ENCODE measurements at regions not wholly inside any gene's neighbourhood (a gene's known extent, or its start where the extent isn't known, plus 50 kb on each side); places are given as distances from the start of the nearest gene placed in this dataset.

DNA sequence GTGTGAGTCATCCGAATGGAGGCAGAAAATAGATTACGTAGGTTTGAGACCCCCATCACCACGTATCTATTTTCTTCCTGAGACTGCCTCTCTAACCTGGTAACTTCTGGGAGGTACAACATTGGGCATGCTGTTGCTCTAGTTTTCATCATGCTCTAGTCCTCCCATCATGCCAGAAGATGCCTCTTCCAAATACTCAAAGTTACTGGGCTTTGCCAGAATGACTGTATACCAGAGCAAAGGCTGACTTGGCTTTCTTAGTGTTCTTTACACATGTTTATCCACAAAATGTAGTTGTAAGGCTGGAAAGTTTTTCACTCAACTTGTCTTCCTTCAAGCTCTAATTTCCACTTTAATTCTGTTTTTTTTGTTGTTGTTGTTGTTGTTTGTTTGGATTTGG, 370.5 kb downstream of the MDFIC start:
- 92% methylated on average over 3 of the region's 3 CpGs; no CpG with 5 or more reads in 1 of the 2 experiments for WGBS, 2 experiments (ENCODE audit: extremely low coverage in 1 of 2, insufficient coverage in 1 of 2, insufficient read length in 1 of 2, insufficient replicate concordance in 2 of 2, low coverage in 1 of 2, low lambda C conversion rate in 2 of 2, missing lambda C conversion rate in 1 of 2)
- Histone ChIP-seq H3K14ac (ENCODE audit: insufficient read length) (no peak overlapping the region), H3K79me1 (ENCODE audit: low read depth, low read length) (no peaks in the 10 kb centered on the region), H3K23me2 (ENCODE audit: low read depth, low read length) (no peaks in the 10 kb centered on the region), H4K5ac (ENCODE audit: insufficient read length, low read depth, low read length) (no peak overlapping the region), H2BK12ac (ENCODE audit: low read depth, low read length) (no peak overlapping the region), H3K79me2 (ENCODE audit: control insufficient read depth in 1 of 2, insufficient read depth in 2 of 2, low read length in 2 of 2) (no peaks in the 10 kb centered on the region), H3K4me3 (ENCODE audit: extremely low read depth in 1 of 4, insufficient read depth in 2 of 4, low read depth in 3 of 4, low read length in 4 of 4) (no peak overlapping the region), H2BK120ac (replicated peaks; ENCODE audit: low read depth, low read length) (no peak overlapping the region), H3K4me2 (ENCODE audit: insufficient read depth in 1 of 2, low read depth in 2 of 2, low read length in 2 of 2) (no peak overlapping the region), H4K20me1 (replicated peaks in 1 of 2; ENCODE audit: control insufficient read depth in 1 of 2, insufficient read depth in 2 of 2, low read length in 2 of 2) (no peaks in the 10 kb centered on the region), H2AFZ (ENCODE audit: low read length) (no peak overlapping the region), H3K9ac (replicated peaks in 1 of 4; ENCODE audit: extremely low read depth in 1 of 4, low read depth in 3 of 4, low read length in 3 of 4) (no peak overlapping the region), H4K91ac (replicated peaks; ENCODE audit: insufficient read length, low read length) (no peak overlapping the region), H3K36me3 (ENCODE audit: control insufficient read depth in 2 of 4, insufficient read depth in 4 of 4, low read length in 3 of 4) (no peaks in the 10 kb centered on the region), H3K4ac (replicated peaks; ENCODE audit: insufficient read length, low read depth, low read length) (no peak overlapping the region), H3K27ac (ENCODE audit: low read depth, low read length) (no peak overlapping the region), H2BK15ac (ENCODE audit: low read length) (no peak overlapping the region), H3K4me1 (replicated peaks in 1 of 4; ENCODE audit: control insufficient read depth in 3 of 4, insufficient read depth in 4 of 4, low read length in 3 of 4) (no peaks in the 10 kb centered on the region), H3K23ac (ENCODE audit: insufficient read length) (no peak overlapping the region), H2AK5ac (ENCODE audit: low read depth, low read length) (no peak overlapping the region), H3K27me3 (replicated peaks in 1 of 4; ENCODE audit: control insufficient read depth in 3 of 4, extremely low read depth in 1 of 4, insufficient read depth in 3 of 4, low read length in 3 of 4) (peaks cover 0 to 1% (median 0%) of the 10 kb centered on the region in 4 experiments; a peak in 2 of 7 replicates), H3K18ac (ENCODE audit: extremely low read depth, low read length) (no peak overlapping the region), H2BK5ac (ENCODE audit: low read depth, low read length) (no peak overlapping the region), H4K8ac (ENCODE audit: extremely low read depth, insufficient read depth, low read length) (no peak overlapping the region), H3K9me3 (ENCODE audit: insufficient read depth in 2 of 2, low read depth in 1 of 2, low read length in 1 of 2) (no peaks in the 10 kb centered on the region), H3K56ac (replicated peaks; ENCODE audit: insufficient read length, low read depth, low read length) (no peak overlapping the region), H2BK20ac (ENCODE audit: low read length) (no peak overlapping the region)
- no peak for FAIRE-seq
- DNase-seq (ENCODE audit: low read depth in 1 of 2, low spot score in 2 of 2): no peak
- CTCF ChIA-PET (ENCODE audit: partially characterized antibody): no interaction called here
- POLR2A ChIA-PET (ENCODE audit: partially characterized antibody): no interaction called here
- no peak for TF ChIP-seq SIN3A (conservative IDR thresholded peaks at IDR 0.05 in 1 of 2, IDR thresholded peaks at IDR 0.05 in 1 of 2; ENCODE audit: low read depth in 1 of 2, low read length in 2 of 2)
- TF ChIP-seq BCL11A (IDR thresholded peaks at IDR 0.05; ENCODE audit: low read depth in 2 of 2, low read length in 2 of 2): no peak
- TF ChIP-seq SIX5 (IDR thresholded peaks at IDR 0.05; ENCODE audit: low read depth, low read length): no peak
- TF ChIP-seq GTF2F1 (IDR thresholded peaks at IDR 0.05; ENCODE audit: borderline replicate concordance, low read depth, low read length): no peak
- no peak for TF ChIP-seq CHD2 (IDR thresholded peaks at IDR 0.05; ENCODE audit: low read length)
- no peak for TF ChIP-seq NRF1 (IDR thresholded peaks at IDR 0.05; ENCODE audit: low read depth, low read length)
